ENCODE measurements at regions not wholly inside any gene's neighbourhood (a gene's known extent, or its start where the extent isn't known, plus 50 kb on each side); places are given as distances from the start of the nearest gene placed in this dataset.

DNA sequence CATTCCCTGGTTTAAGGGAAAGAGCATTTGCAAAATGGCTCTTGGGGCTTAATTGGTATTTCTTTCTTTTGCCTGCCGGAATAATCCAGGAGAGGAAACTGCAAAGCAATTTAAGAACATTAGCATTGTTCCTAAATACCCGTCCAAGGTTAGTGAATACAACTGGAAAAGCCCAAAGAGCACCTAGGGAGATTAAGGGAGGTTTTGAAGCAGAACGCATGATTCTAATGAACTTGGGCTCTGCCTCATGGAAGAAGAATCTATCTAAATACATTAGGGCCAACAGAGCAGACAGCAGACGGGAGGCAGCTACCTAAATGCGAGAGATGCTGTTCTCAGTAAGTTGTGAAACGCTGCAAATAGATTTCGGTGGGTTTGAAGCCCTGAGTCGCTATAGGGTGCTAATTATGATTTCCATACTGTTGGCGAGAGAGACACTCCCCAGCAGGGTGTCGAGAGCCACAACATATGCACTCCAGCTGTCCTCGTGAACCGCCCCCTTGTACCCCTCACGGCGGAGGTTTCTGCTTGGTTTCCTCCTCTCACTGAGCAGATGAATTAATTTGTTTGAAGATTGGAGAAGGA lies 326.7 kb upstream of the CAMK1G start:
- H3K27ac ChIP-seq: no peak overlapping the region
- TF ChIP-seq, protein P1, sequence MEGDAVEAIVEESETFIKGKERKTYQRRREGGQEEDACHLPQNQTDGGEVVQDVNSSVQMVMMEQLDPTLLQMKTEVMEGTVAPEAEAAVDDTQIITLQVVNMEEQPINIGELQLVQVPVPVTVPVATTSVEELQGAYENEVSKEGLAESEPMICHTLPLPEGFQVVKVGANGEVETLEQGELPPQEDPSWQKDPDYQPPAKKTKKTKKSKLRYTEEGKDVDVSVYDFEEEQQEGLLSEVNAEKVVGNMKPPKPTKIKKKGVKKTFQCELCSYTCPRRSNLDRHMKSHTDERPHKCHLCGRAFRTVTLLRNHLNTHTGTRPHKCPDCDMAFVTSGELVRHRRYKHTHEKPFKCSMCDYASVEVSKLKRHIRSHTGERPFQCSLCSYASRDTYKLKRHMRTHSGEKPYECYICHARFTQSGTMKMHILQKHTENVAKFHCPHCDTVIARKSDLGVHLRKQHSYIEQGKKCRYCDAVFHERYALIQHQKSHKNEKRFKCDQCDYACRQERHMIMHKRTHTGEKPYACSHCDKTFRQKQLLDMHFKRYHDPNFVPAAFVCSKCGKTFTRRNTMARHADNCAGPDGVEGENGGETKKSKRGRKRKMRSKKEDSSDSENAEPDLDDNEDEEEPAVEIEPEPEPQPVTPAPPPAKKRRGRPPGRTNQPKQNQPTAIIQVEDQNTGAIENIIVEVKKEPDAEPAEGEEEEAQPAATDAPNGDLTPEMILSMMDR (IDR thresholded peaks at IDR 0.05): no peak
- no peak for TF ChIP-seq ZFX (IDR thresholded peaks at IDR 0.05; ENCODE audit: borderline replicate concordance)

DNA sequence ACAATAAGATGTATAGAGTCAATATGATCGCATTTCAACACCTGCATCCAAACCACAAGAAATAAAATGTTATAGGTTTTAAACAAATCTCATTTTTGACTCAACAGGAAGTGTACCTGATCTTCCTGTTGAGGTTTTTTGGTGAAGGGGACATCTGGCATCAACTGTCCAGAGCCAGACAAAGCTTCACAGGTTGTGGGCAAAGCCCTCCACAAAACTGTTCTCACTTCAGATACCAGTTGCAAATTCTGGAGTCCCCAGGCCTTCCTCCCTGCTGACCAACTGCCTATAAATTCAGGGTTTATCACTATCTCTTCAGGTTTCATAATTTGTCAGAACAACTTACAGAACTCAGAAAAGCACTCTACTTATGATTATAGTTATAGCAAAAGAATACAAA lies 326.1 kb upstream of the CAMK1G start:
- no peak overlapping the region for H3K27ac ChIP-seq
- TF ChIP-seq, protein P1 (IDR thresholded peaks at IDR 0.05): no peak
- TF ChIP-seq ZFX (IDR thresholded peaks at IDR 0.05; ENCODE audit: borderline replicate concordance): no peak

DNA sequence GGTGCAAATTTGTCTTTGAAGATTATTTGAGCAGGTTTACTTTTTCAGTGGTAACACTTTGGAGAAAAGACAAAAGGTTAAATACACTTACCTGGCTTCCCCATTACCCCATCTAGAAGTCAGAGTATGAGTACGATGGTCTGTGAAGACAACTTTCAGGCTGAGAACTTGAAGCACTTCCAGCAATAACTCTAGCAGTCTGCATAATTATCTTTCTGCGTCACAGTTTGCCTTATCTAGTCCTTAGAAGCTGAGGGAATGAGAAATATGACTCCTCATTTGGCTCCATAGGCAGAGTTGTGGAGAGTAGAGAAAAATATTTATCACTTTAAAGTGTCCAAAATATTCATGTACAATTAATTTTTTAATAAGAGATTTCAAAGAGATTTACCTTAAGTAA lies 323.4 kb upstream of the CAMK1G start:
- no peak overlapping the region for H3K27ac ChIP-seq
- no peak for TF ChIP-seq ZFX (IDR thresholded peaks at IDR 0.05; ENCODE audit: borderline replicate concordance)

DNA sequence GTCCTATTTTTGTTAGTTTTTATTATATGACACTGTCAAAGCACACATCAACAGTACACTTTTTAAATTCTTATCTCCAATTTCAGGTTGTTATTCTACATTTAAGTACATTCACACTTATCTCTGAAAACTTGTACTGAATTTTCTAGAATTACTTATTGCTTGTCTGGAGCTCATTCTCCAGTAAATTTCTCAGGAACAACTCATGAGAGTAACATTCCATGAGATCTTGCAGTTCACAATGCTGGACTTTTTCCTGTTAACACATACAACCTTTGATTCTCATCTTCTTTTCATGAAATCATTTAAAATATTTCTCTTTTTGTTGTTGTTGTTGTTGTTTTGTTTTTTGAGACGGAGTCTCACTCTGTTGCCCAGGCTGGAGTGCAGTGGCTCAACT lies 320.9 kb upstream of the CAMK1G start:
- no peak overlapping the region for H3K27ac ChIP-seq
- TF ChIP-seq, protein P1 (IDR thresholded peaks at IDR 0.05): no peak
- TF ChIP-seq ZFX (IDR thresholded peaks at IDR 0.05; ENCODE audit: borderline replicate concordance): no peak

DNA sequence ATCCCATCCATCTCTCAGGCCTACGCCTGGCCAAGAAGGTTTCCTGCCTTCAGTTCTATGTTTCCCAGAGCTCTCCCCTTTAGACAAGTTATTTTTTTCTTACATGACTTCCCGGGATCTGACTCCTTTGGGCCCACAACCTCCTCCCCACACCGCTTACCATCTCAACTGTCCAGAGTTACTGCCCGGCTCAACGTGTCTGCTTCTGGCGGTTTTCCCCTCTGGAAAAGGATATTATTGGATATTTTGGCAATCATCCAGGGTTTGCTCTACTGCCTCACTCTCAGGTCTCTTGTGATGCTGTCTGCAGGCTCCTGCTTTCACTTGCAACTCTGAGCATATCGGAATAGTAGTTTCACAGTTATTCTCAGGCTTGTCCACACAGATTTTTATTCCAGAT lies 318.2 kb upstream of the CAMK1G start:
- H3K27ac ChIP-seq: no peak overlapping the region
- no peak for TF ChIP-seq ZFX (IDR thresholded peaks at IDR 0.05; ENCODE audit: borderline replicate concordance)
- TF ChIP-seq, protein P1 (IDR thresholded peaks at IDR 0.05): no peak

DNA sequence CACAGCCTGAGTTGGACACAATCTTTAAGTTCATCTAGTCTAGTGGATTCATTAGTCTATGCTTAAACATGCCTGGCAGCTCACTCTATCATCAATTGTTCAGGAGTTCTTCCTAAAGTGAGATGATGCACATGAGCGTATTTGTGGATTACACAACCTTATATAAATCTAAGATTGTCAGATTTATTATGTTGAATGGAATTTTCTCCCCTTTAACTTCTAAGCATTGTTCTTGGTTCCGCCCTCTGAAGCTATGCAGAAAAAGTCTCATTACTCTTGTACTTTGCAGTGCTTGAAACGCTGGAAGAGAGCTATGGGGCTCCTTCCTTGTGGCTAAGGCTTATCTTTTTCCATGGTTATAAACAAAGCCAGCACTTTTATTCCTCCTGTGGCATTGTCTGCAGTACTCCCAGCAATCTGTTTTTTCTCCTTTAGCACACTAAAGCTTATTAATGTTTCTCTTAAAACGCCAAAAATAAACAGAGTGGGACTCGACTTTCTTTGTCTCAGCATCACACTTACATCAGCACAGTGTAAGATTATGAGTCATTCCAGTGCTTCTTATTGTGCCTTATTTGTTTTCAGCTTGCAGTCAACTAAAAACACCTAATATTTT lies 316.8 kb upstream of the CAMK1G start:
- no peak overlapping the region for H3K27ac ChIP-seq
- no peak for TF ChIP-seq ZFX (IDR thresholded peaks at IDR 0.05; ENCODE audit: borderline replicate concordance)
- TF ChIP-seq, protein P1 (IDR thresholded peaks at IDR 0.05): no peak

DNA sequence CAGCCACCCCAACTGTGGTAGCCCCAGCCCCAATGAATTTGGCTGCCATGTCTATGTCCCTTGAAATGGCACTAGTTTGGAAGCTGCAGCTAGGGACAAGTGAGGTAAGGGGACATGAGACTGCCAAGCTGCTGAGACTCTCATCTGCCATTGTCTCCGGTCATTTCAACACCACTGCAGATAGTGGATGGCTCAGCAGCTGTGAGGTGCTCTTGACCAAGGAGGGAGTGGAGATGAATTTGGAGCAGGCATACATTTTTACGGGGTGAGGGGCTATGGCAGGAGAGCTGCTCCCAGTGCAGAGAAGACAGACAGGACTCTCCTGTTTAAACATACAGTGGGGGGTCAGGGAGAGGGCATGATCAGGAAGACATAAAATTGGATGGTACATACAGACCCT lies 315.5 kb upstream of the CAMK1G start:
- H3K27ac ChIP-seq: no peak overlapping the region
- TF ChIP-seq ZFX (IDR thresholded peaks at IDR 0.05; ENCODE audit: borderline replicate concordance): no peak
- TF ChIP-seq, protein P1 (IDR thresholded peaks at IDR 0.05): no peak

DNA sequence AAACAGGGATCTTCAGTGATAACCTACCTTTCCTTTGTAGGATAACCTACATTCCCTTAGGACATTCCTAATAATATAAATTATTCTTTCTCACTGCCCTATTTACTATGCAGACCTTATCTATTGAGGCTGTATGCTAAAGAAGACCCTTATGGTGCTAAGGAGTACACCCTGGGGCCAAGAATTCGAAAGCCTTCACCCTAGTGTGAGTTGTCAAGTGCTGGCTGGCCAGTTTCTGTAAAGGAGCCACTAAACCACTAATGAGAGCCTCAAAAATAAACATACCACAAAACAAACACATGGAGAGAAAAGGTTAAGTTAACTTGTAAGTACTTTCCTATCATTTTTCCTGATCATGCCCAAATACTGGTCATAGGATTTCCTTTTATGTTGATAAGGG lies 315.0 kb upstream of the CAMK1G start:
- H3K27ac ChIP-seq: no peak overlapping the region
- TF ChIP-seq, protein P1 (IDR thresholded peaks at IDR 0.05): no peak
- no peak for TF ChIP-seq ZFX (IDR thresholded peaks at IDR 0.05; ENCODE audit: borderline replicate concordance)
